Right hindlimb (tissue), 1 donor: ENCODE measurements at regions not wholly inside any gene's neighbourhood (a gene's known extent, or its start where the extent isn't known, plus 50 kb on each side); places are given as distances from the start of the nearest gene placed in this dataset.

Source experiments
- DNase-seq: peaks from one replicate; pipeline ENCODE4 v3.0.0-alpha.2; 2018

DNA sequence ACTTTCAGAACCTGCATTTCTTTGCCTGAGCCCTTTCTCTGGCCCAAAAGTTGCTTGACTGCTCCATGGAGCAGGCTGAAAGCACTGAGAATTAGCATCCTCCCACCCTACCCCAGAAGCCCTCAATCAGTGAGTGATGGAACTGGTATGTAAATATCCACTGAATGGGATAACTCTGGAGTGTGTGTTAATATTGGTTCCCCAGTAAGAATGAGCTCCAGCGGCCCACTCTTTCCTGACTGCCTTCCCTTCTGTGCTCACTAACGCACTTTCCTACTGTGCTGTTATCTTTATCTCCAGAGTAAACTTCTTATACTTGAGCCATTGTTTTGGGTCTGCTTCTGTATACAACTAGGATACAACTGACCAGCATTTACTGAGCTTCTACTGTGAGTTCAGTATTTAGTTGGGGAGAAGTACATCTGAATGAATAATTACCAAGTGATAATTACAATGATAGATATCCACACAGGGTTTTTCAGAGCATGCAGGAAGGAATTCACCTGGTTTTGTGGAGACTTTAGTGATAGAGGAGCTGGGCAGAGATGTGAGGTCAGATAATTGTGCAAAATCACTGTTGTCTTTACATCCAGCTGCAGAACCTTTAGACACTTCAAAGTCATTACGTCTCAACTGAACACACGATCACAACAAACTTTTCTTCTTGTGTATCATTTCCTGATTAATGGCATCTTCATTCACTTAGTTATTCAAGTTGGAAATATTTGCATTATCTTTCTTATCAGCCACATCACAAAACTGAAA, 149.2 kb upstream of the BTG1 start:
- DNase-seq: no peak

GRCh38 chr12:92292016-92292415, 146.4 kb upstream of the BTG1 start:
- no peak for DNase-seq

DNA sequence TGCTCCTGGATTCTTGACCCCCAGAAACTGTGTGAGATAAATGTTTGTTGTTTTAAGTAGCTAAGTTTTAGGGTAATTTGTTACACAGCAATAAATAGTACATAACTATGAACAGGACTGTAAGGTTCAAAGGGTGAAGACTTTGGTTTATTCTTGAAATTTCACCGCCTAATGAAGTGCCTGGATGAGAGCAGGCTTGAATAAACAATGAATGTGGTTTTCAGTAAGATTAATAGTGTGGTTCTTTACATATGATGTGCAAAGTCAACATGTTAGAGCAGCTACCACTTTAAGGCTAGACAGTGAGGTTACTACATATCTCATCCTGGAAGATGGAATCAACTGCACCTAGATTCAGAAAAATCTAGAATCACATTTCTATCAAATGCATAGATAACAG, 145.2 kb upstream of the BTG1 start:
- DNase-seq: no peak

DNA sequence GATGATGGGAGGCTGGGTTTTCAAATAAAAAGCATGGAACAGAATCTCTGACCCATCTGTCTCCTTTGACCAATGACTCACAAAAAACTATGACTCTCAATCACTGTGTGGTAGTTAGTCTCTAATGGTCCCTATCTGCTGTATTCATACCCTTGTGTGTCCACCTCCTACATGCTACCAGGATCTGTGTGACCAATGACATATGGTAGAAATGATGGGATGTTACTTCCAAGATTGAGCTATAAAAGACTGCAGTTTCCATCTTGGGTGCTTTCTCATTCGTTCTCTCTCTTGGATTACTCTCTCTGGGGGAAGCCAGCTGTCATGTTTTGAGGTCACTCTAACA, 144.7 kb upstream of the BTG1 start:
- no peak for DNase-seq

DNA sequence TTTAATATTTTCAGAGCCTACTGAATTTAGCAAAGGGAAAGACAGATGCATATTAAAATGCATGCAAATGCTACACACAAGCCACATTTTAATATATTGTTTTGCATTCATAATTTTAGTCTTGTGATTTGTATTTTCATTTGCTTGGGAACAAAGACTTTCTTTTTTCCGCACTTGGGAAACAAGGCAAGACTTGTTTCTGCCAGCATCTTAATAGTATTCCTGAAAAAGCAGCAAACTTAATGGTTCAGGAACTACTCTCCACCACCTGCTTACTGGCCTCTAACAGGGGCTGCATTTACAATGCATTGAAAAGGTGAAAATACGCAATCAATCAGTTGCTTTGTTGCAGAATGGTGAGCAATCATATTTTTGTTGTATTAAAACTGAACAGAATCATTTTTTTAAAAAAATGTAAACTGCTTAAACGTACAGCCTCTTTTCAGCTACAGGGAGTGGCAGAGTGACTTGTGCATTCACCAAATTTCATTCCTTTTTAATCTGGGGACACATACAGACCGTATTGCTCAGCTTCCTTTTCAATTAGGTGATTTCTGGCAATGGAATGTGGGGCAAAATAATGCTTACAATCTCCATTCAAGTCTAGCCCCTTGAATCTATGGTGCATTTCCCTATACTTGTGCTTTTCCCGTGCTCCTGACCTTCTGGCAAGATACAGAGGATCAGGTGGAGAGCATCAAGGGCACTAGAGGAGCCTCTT, 144.1 kb upstream of the BTG1 start:
- no peak for DNase-seq

DNA sequence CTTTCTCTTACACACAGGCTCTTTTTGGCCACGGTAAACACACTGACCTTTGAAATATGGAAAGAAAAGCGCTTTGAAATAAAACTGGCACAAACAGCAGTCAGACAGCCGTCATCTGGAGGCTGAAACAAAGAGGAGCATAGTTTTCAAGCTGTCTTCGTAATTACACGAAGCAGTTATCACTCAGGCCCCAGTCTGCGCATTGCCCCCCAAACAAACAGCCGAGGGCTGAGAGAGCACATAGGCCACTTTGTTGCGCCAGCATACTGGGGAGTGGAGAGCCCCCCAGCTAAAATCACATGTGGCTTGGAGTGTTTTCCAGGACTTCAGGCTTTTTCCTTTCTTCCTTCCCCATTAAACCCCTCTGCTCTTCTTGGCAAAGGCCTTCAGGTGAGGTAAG, 142.9 kb upstream of the BTG1 start:
- peak; percentile 19 for DNase-seq

DNA sequence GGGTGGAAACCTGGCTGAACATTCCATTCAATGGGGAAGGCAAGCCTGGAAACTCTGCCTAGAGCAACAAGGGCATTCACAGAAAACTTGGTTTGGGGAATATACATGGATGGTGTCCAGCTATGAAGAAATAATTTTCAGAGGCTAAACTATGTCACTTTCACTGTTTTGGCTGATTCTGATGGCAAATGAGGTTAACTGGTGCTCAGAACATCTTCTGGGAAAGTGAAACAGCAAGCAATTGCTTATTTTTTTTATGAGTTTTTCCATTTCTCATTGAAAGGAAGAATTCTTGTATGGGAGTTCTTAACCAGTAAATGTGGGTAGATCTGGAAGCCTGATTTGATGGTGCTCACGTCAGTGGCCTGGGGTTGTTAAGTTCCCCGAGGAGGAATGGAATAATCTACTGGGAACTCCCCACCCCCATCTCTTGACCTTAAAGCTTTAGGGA, 132.8 kb upstream of the BTG1 start:
- no peak for DNase-seq

DNA sequence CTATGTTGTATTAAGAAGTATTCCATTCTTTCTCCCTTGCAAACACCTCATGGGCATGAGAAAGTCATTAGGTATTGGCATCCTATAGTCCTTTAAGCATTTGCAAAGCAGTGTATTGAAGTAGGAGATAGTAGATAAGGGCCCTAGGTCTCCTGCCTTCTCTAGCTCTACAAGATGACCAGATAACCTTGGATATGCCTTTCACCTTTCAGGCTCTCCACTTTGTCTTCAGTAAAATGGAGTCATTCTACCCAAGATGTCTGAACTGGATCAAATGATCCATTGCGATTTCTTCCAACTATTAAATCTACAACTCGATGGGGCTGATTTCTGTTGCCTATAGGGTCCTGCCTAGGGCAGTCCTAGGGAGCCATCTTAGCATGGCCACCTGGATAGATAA, 132.1 kb upstream of the BTG1 start:
- DNase-seq: no peak

DNA sequence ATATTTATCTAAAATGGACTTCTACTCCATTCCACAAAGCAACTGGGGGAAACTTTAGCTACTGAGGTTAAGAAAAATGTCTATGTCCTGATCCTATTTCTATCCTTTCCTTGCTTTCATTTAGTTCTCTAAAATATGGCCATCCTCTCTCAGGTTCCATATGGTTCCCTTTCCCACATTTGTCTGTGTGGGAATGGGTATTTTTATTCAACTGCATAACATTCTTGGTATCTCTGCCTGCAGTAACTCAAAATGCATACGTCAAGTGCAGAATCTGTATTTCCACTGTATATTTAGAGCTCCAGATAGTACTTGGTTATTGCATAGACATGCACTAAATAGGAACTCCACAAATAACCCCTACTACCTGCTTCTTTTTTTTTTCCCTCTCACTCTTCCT, 130.6 kb upstream of the BTG1 start:
- DNase-seq: no peak

DNA sequence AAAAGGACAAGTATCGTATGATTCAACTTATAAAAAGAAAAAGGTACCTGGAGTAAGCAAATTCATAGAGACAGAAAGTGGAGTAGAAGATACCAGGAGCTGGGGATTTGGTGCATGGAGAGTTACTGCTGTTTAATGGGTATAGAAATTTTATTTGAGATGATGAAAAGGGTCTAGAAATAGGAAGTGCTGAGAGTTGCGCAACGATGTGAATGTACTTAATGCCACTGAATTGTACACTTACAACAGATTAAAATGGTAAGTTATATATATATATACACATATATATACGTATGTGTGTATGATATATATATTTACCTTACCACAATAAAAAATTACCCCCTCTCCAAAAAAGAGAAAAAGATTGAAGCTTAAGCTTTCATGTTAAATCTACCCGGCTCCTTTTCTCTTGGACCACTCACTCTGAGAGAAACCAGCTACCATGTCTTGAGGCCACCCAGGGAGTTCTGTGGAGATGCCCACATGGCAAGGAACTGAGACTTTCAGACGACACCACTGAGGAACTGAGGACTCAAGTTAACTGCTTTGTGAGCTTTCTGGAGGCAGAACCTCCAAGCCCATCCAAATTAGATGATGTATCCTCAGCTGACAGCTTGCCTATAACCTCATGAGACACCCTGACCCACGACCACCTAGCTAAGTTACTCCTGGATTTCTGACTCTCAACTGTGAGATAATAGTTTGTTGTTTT, 130.0 kb upstream of the BTG1 start:
- no peak for DNase-seq

GRCh38 chr12:92273076-92273475, 127.4 kb upstream of the BTG1 start:
- no peak for DNase-seq

DNA sequence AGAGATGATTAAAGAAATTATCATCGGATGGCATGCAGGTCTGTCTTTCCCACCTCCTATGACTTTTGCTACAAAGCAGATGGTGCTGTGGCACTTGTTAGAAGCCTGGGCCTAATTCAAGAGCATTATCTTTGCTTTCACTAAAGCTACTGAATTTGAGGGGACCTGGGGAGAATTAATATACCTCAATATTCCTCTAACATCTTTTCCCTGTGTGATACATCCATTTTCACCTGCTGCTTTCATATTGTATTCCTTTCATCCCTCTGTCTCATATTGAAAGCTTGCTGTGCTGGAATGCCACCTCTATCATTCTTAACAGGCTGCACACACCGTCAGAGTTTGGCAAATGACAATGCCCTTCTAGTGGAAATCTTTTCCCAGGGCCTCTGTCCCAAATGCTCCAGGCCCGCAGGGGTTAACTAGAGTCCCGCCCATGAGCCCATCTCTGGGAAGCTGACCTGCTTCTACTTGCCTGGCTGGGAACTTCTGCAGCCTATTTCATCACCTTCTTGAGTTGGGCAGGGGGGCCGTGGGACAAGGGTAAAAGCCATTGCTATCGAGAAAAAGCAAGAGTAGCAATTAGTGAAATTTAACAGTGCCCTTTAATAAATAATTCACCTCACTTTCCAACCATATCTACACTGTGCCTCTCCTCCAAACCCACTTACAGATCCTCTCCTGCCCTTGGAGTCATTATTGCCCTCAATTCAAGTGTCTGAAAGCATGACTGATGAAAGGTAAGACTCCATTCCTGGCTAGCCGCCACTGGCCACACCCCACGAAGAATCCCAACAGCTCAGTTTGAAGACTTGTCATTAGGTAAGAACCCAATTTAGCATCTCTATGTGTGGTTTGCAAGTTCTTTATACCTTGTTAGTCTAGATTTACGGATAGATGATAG, 126.7 kb upstream of the BTG1 start:
- DNase-seq: no peak

DNA sequence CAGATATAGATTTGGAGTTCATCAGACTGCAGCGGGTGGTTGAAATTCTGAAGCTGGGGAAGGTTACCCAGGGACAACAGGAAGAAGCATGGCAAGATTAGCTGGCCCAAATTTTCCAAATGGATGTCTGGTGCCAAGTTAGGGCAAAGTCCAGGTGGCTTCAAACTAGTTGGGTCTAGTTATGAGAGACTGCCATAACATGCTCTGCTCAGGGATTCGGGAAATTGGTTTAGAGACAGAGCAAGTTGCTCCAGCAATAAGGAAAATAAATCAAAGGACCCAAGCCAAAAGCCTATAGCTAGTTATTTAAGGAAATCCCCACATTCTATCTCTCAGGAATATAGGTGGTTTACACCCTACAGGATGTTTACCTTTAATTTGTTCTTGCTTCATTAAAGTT, 125.7 kb upstream of the BTG1 start:
- no peak for DNase-seq

GRCh38 chr12:92270521-92270920, 124.9 kb upstream of the BTG1 start:
- no peak for DNase-seq

GRCh38 chr12:92268946-92269345, 123.3 kb upstream of the BTG1 start:
- no peak for DNase-seq

DNA sequence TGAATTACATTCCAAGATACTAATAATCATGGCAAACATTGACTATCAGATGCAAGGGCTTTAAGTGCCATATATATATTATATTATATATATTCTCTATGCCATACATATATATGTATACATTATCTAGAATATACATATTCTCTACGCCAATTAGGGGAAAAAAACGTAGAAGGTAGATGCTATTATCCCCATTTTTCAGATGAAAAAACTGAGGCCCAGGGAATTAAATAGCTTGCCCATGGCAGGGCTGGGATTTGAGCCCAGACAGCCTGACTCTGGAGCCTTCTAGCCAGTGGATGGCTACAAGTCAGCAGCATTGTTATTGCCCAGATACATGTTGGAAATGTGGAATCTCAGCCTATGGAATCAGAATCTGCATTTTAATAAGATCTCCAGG, 116.0 kb upstream of the BTG1 start:
- no peak for DNase-seq

DNA sequence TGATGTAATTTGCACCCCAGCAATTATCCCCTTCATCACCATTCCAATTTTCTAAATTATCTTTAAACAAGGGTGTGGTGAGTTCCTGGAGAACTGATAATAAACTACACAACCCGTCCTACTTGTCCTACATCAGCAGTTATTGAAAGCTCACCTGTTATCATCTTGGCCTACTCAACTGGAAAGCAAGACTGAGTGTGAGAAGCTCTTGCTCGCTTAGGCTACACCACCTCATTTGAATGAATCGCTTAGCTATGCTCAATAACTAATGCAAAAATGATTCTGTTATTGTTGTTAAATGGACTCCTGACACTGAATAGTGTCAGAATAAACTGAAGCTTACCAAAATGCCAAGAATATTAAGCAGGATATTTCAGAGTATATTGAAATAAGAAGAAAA, 115.4 kb upstream of the BTG1 start:
- DNase-seq: no peak

DNA sequence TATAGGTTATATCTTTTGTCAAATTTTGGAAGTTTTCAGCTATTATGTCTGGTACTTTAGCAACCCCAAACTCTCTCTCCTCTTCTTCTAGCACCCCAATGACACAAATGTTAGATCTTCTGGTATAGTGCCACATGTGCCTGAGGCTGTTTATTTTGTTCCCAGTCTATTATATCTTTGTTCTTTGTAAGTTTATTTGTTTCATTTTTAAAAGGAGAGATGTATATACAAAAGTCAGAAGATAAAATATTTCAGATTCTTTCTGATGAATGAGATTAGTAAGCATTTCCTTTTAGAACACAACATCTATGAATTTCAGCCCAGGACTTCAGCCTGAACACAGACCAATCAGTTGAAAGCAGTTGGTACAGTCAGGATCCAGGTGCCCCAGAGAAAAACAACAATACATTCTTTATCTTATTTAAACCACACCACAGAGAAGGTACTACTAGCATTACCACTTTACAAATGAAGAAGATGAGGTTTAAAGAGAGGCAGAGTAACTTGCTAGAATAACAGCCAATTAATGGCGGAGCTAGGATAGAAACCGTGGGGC, 114.1 kb upstream of the BTG1 start:
- no peak for DNase-seq

DNA sequence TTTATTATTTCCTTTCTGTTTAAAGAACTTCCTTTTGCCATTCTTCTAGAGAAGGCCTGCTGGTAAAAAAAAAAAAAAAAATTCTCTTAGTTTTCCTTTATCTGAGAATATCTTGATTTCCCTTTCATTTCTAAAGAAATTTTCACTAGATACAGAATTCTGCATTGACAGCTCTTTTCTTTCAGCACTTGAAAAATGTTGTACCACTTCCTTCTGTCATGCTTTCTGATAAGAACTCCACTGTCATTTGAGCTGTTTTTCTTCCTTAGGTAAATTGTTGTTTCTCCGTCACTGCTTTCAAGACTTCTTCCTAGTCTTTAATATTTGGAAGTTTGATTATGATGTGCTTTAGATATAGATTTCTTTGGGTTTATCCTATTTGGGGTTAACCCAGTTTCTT, 113.6 kb upstream of the BTG1 start:
- DNase-seq: no peak

DNA sequence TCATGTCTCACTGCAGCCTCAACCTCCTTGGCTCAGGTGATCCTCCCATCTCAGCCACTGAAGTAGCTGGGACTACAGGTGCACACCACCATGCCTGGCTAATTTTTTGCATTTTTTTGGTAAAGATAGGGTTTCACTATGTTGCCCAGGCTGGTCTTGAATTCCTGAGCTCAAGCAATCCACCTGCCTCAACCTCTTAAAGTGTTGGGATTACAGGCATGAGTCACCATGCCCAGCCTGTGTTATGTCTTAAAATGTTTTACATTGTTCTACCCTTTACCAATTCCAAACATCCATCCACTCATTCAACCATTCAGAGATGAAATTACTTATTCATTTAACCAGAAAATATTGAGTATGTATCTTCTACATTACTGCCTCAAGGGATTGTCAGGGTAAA, 111.6 kb upstream of the BTG1 start:
- no peak for DNase-seq

- DNase-seq: no peak
These were observed 110.1 kb upstream of the BTG1 start for GRCh38 chr12:92255741-92256140.

DNA sequence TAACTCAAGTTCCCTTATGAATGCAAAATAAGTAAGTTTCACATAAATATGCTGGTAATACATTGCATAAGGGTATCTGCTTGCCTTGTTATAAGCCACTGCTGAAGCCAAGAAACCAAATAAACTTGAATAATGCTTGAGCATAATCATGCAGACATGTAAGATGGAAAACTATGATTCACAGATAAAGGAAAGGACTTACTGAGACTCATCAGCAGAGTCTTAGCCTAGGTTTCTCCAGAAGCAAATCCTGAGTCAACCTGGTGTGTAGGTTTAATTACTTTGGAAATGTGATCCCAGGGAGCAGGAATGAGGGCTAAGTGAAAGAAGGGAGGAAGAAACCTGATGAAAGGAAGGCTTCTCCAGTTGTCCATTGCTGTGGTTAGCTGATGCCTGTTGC, 107.7 kb upstream of the BTG1 start:
- no peak for DNase-seq

GRCh38 chr12:92248977-92249376, 103.3 kb upstream of the BTG1 start:
- DNase-seq: no peak
